ENCODE measurements at regions not wholly inside any gene's neighbourhood (a gene's known extent, or its start where the extent isn't known, plus 50 kb on each side); places are given as distances from the start of the nearest gene placed in this dataset.

GRCh38 chr6:48200869-48201390 lies 89.9 kb upstream of the PTCHD4 start:
- intact Hi-C loops (cut with DNase I) = no loop called here
- Histone ChIP-seq H3K27me3 (no peaks in the 10 kb centered on the region), H3K36me3 (no peaks in the 10 kb centered on the region), H3K27ac (no peak overlapping the region), H3K4me1 (no peaks in the 10 kb centered on the region), H3K9me3 (no peaks in the 10 kb centered on the region), H3K4me3 (no peak overlapping the region)
- ATAC-seq (no peak), DNase-seq (no peak)
- TF ChIP-seq CTCF (IDR thresholded peaks at IDR 0.05) = no peak

- Histone ChIP-seq H3K27ac (no peak overlapping the region), H3K4me3 (no peak overlapping the region), H3K4me1 (no peaks in the 10 kb centered on the region), H3K9me3 (no peaks in the 10 kb centered on the region), H3K36me3 (no peaks in the 10 kb centered on the region), H3K27me3 (no peaks in the 10 kb centered on the region)
- ATAC-seq (no peak), DNase-seq (no peak)
- TF ChIP-seq CTCF (IDR thresholded peaks at IDR 0.05) = no peak
- intact Hi-C loops (cut with DNase I) = no loop called here
Measured at GRCh38 chr6:48199499-48199898, 88.5 kb upstream of the PTCHD4 start.

GRCh38 chr6:48197941-48198340 lies 86.9 kb upstream of the PTCHD4 start:
- Histone ChIP-seq H3K9me3 (no peaks in the 10 kb centered on the region), H3K4me3 (no peak overlapping the region), H3K4me1 (no peaks in the 10 kb centered on the region), H3K27ac (no peak overlapping the region), H3K36me3 (no peaks in the 10 kb centered on the region), H3K27me3 (no peaks in the 10 kb centered on the region)
- TF ChIP-seq CTCF (IDR thresholded peaks at IDR 0.05) = no peak
- intact Hi-C loops (cut with DNase I) = no loop called here
- ATAC-seq (no peak), DNase-seq (no peak)

- H3K36me3 ChIP-seq = no peaks in the 10 kb centered on the region
- no peak for ATAC-seq
- intact Hi-C loops (cut with DNase I) = no loop called here
Measured at GRCh38 chr6:48194596-48195295, 83.7 kb upstream of the PTCHD4 start.

GRCh38 chr6:48188158-48188557 lies 77.2 kb upstream of the PTCHD4 start:
- no peak for TF ChIP-seq CTCF (IDR thresholded peaks at IDR 0.05)
- no peak overlapping the region for H3K27ac ChIP-seq
- H3K4me3 ChIP-seq = no peak overlapping the region
- intact Hi-C loops (cut with DNase I) = no loop called here
- no peaks in the 10 kb centered on the region for H3K4me1 ChIP-seq
- no peak for ATAC-seq
- DNase-seq = no peak
- H3K27me3 ChIP-seq = no peaks in the 10 kb centered on the region
- H3K36me3 ChIP-seq = no peaks in the 10 kb centered on the region
- H3K9me3 ChIP-seq = no peaks in the 10 kb centered on the region

More at GRCh38 chr6:48194596-48195295, 83.7 kb upstream of the PTCHD4 start:
- TF ChIP-seq CTCF (IDR thresholded peaks at IDR 0.05) = no peak
- H3K4me1 ChIP-seq = no peaks in the 10 kb centered on the region
- no peaks in the 10 kb centered on the region for H3K9me3 ChIP-seq
- H3K27me3 ChIP-seq = no peaks in the 10 kb centered on the region
- no peak for DNase-seq
- H3K4me3 ChIP-seq = no peak overlapping the region
- no peak overlapping the region for H3K27ac ChIP-seq
